ENCODE measurements at regions not wholly inside any gene's neighbourhood (a gene's known extent, or its start where the extent isn't known, plus 50 kb on each side); places are given as distances from the start of the nearest gene placed in this dataset.

DNA sequence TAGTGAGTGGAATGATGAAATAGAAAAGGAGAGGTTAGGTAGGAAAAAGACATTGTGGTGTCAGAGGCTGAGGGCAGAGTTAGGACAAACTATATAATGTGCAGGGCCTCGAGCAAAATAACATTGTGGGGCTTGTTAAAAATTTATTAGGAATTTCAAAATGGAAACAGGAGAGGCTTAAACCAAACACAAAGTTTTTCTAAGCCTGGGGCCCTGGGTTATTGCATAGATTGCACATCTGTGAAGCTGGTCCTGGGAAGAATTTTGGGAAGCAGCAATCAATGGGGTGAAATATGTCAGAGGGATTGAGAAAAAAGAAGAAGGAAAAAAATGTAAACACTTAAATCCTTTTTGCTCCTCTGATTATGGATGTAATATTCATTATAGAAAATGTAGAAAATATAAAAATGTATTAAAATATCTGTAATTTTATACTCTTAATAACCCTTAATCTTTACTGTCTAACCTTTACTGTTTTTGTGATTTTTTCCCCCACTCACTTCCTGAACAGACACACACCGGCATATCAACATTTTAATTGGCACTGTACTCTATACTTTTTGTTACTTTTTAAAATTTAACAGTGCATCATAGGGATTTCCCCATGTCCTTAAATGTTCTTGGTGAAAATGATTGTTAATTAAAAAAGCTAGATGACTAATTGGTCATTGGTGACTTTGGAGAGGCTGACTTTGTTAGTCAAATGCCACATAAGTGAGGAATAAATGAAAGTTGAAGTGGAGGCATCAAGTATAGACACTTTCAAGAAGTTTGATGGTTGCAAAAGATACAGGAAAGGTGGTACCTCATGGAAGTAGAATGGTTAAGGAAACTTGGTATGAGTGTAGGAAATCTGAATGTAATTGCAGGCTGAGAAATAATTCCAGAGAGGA lies 183.4 kb downstream of the NFKBIZ start:
- H3K36me3 Mint-ChIP-seq (ENCODE audit: insufficient read depth, unreplicated experiment): no peaks in the 10 kb centered on the region
- H3K27ac Mint-ChIP-seq (ENCODE audit: unreplicated experiment): no peak overlapping the region
- H3K27me3 Mint-ChIP-seq (ENCODE audit: unreplicated experiment): no peaks in the 10 kb centered on the region
- CTCF ChIA-PET: no interaction called here
- DNase-seq: no peak
- TF ChIP-seq, protein P1, sequence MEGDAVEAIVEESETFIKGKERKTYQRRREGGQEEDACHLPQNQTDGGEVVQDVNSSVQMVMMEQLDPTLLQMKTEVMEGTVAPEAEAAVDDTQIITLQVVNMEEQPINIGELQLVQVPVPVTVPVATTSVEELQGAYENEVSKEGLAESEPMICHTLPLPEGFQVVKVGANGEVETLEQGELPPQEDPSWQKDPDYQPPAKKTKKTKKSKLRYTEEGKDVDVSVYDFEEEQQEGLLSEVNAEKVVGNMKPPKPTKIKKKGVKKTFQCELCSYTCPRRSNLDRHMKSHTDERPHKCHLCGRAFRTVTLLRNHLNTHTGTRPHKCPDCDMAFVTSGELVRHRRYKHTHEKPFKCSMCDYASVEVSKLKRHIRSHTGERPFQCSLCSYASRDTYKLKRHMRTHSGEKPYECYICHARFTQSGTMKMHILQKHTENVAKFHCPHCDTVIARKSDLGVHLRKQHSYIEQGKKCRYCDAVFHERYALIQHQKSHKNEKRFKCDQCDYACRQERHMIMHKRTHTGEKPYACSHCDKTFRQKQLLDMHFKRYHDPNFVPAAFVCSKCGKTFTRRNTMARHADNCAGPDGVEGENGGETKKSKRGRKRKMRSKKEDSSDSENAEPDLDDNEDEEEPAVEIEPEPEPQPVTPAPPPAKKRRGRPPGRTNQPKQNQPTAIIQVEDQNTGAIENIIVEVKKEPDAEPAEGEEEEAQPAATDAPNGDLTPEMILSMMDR (IDR thresholded peaks at IDR 0.05; ENCODE audit: unreplicated experiment): no peak
- no TSS peak for BruUV-seq (replicated peaks)
- intact Hi-C loops (cut with micrococcal nuclease; ENCODE audit: unreplicated experiment): no loop called here
- no peaks in the 10 kb centered on the region for H3K9me3 Mint-ChIP-seq (ENCODE audit: low read depth, unreplicated experiment)
- H3K4me3 Mint-ChIP-seq (ENCODE audit: low read depth, unreplicated experiment): no peak overlapping the region
- H3K4me1 Mint-ChIP-seq (ENCODE audit: low read depth, unreplicated experiment): peaks cover 14% of the 10 kb centered on the region

DNA sequence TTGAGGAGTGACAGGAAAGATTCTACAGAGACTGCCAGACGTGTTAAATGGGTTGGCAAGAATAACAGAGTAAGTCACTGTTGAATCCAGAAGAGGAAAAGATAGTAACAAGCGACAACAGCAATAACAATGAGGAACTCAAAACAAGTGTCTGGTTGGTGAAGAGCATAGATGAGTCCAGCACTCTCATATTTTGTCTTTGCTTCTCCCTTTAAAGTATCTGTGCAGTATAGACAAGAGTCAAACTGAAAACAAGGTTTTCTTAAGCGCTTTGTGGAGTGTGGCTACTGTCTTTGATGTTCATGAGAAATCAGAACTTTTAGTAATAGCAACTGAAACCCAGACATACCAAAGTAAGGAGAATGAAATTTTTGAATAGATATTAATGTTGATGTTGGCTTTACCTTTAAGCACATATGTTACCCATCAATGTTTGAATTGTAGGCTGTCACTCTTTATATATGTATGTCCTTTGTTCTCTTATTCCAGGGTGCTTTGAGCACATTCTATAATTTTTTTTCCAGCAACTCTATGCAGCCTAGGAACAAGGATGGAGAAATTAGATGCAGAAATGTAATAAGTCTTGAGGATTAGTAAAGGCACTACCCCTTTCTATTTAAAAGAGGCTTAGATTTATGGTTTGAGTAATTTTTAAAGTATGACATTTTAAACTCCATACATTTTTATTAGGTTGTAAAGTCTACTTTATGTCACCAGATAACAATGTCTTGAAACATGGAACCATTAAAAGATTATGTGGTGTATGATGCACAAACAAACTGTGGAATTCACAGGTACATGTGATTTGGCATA lies 185.5 kb downstream of the NFKBIZ start:
- Mint-ChIP-seq H3K27ac (ENCODE audit: unreplicated experiment) (no peak overlapping the region), H3K27me3 (ENCODE audit: unreplicated experiment) (no peaks in the 10 kb centered on the region), H3K36me3 (ENCODE audit: insufficient read depth, unreplicated experiment) (no peaks in the 10 kb centered on the region), H3K9me3 (ENCODE audit: low read depth, unreplicated experiment) (no peaks in the 10 kb centered on the region), H3K4me1 (ENCODE audit: low read depth, unreplicated experiment) (peaks cover 7% of the 10 kb centered on the region), H3K4me3 (ENCODE audit: low read depth, unreplicated experiment) (no peak overlapping the region)
- TF ChIP-seq, protein P1 (IDR thresholded peaks at IDR 0.05; ENCODE audit: unreplicated experiment): no peak
- BruUV-seq (replicated peaks): no TSS peak
- CTCF ChIA-PET: no interaction called here
- intact Hi-C loops (cut with micrococcal nuclease; ENCODE audit: unreplicated experiment): no loop called here
- no peak for DNase-seq

DNA sequence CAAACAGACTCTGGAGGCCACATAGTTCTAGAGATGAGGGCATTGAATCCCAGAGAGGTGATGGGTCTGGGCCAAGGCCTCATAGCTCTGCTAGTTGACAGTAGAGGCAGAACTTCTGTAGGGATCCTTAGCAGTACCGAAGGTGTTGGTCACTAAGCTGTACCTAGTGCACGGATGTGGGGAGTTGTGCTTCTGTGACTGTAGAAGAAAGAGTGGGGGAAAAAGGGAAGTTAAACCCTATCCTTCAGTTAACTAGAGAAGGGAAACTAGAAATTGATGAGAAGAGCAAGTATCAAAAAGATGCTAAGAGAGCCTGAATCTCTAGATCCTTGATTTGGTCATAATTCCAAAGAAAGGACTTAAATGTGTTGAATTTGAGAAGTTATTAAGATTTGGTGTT lies 186.7 kb downstream of the NFKBIZ start:
- H3K4me1 Mint-ChIP-seq (ENCODE audit: low read depth, unreplicated experiment): no peaks in the 10 kb centered on the region
- H3K27ac Mint-ChIP-seq (ENCODE audit: unreplicated experiment): no peak overlapping the region
- H3K4me3 Mint-ChIP-seq (ENCODE audit: low read depth, unreplicated experiment): no peak overlapping the region
- CTCF ChIA-PET: no interaction called here
- no peak for DNase-seq
- no TSS peak for BruUV-seq (replicated peaks)
- intact Hi-C loops (cut with micrococcal nuclease; ENCODE audit: unreplicated experiment): no loop called here
- TF ChIP-seq, protein P1 (IDR thresholded peaks at IDR 0.05; ENCODE audit: unreplicated experiment): no peak
- H3K36me3 Mint-ChIP-seq (ENCODE audit: insufficient read depth, unreplicated experiment): no peaks in the 10 kb centered on the region
- H3K9me3 Mint-ChIP-seq (ENCODE audit: low read depth, unreplicated experiment): no peaks in the 10 kb centered on the region
- H3K27me3 Mint-ChIP-seq (ENCODE audit: unreplicated experiment): no peaks in the 10 kb centered on the region

DNA sequence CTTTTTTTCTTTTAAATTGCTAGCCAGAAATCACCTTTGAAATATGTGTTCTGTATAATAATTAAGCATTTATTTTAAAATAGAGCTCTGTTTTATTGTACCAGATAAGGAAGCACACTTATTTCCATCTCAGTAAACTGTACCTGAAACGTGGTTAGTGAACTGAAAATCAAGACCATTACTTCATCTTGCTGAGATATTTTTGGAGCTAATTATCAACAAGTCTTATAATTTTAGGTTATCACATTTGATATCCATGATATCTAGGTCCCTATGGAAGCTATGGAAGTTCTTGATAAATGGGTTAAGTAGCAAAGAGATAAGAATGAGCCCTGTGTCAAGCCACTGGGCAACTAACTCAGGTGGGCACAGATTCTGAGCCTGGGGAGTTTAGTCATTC lies 187.2 kb downstream of the NFKBIZ start:
- BruUV-seq (replicated peaks): no TSS peak
- intact Hi-C loops (cut with micrococcal nuclease; ENCODE audit: unreplicated experiment): no loop called here

More for the DNA sequence above, 187.2 kb downstream of the NFKBIZ start:
- Mint-ChIP-seq H3K27me3 (ENCODE audit: unreplicated experiment) (no peaks in the 10 kb centered on the region), H3K36me3 (ENCODE audit: insufficient read depth, unreplicated experiment) (no peaks in the 10 kb centered on the region), H3K9me3 (ENCODE audit: low read depth, unreplicated experiment) (no peaks in the 10 kb centered on the region), H3K4me1 (ENCODE audit: low read depth, unreplicated experiment) (no peaks in the 10 kb centered on the region), H3K27ac (ENCODE audit: unreplicated experiment) (no peak overlapping the region), H3K4me3 (ENCODE audit: low read depth, unreplicated experiment) (no peak overlapping the region)
- TF ChIP-seq, protein P1 (IDR thresholded peaks at IDR 0.05; ENCODE audit: unreplicated experiment): no peak
- CTCF ChIA-PET: no interaction called here
- no peak for DNase-seq

All from Calu3 (cell line).